GM12878 (cell line): ENCODE measurements at regions not wholly inside any gene's neighbourhood (a gene's known extent, or its start where the extent isn't known, plus 50 kb on each side); places are given as distances from the start of the nearest gene placed in this dataset.

Source experiments
- ATAC-seq: fragments of 200-7000 bp; cut with Tn5 transposase; 3 replicates; pipeline ENCODE4 v1.9.1; 2020; ENCODE audit warnings: mild to moderate bottlenecking, moderate library complexity
- BruUV-seq: library from RNA; stranded (reverse); fragments of 400-500 nt; replicated peaks from 2 replicates; lab custom pipeline; 2021; lab: Mats Ljungman, UMichigan
- CTCF ChIA-PET: fragments of 300-600 bp; sonication (Branson Sonifier 250); formaldehyde crosslinking; extraction: SDS; loops from one replicate; lab custom pipeline; 2021; ENCODE audit warnings: inconsistent platforms; lab: Yijun Ruan, JAX
- POLR2A ChIA-PET: fragments of 350-600 bp; formaldehyde crosslinking; extraction: SDS; loops from one replicate; lab custom pipeline; 2021; ENCODE audit warnings: inconsistent platforms; lab: Charles Lee
- RAD21 ChIA-PET: fragments of 300-600 bp; sonication (Branson Sonifier 250); formaldehyde crosslinking; loops from one replicate; lab custom pipeline; 2023; ENCODE audit warnings: antibody characterized with exemption; ENCODE audit not compliant: unreplicated experiment; lab: Charles Lee
- SMC1A ChIA-PET: fragments of 300-600 bp; sonication (Branson Sonifier 250); formaldehyde crosslinking; loops from one replicate; lab custom pipeline; 2023; ENCODE audit not compliant: unreplicated experiment, uncharacterized antibody; lab: Charles Lee
- DNase-seq: peaks from one replicate; pipeline ENCODE4 v3.0.0-alpha.2; 2011; ENCODE audit warnings: low read depth, low spot score
- FAIRE-seq: peaks from 3 replicates; lab custom pipeline; 2011; peaks lifted over from hg19 to GRCh38; lab: Jason Lieb, UNC
- H2AFZ ChIP-seq: 2 replicates; pipeline ENCODE4 v1.6.0; 2011; ENCODE audit warnings: low read depth, low read length, control low read depth; ENCODE audit not compliant: control insufficient read depth
- H3K27ac ChIP-seq: 2 replicates; pipeline ENCODE4 v1.5.1; 2011; ENCODE audit warnings: control low read depth; ENCODE audit not compliant: control insufficient read depth, insufficient read depth
- H3K27me3 ChIP-seq, 2 experiments: replicated peaks in 1 of 2; 2 replicates each; pipeline versions ENCODE4 v1.6.0 to v1.6.1; 2011; ENCODE audit warnings: low read length in 1 of 2; ENCODE audit not compliant: control insufficient read depth in 2 of 2, insufficient read depth in 2 of 2
- H3K36me3 ChIP-seq, 2 experiments: 2 replicates each; pipeline ENCODE4 v1.5.1; 2011; ENCODE audit warnings: low read length in 1 of 2; ENCODE audit not compliant: control insufficient read depth in 2 of 2, insufficient read depth in 2 of 2
- H3K4me1 ChIP-seq: 2 replicates; pipeline ENCODE4 v1.6.1; 2011; ENCODE audit warnings: mild to moderate bottlenecking, low read length, moderate library complexity, mixed read lengths; ENCODE audit not compliant: control insufficient read depth, insufficient read depth
- H3K4me2 ChIP-seq: 2 replicates; pipeline ENCODE4 v1.6.0; 2011; ENCODE audit warnings: control low read depth; ENCODE audit not compliant: control insufficient read depth, insufficient read depth
- H3K4me3 ChIP-seq: fragments of 200-600 bp; sonication (generic); 2 replicates; pipeline ENCODE4 v1.5.1; 2016
- H3K79me2 ChIP-seq: 2 replicates; pipeline ENCODE4 v1.6.0; 2011; ENCODE audit warnings: low read length; ENCODE audit not compliant: control insufficient read depth, insufficient read depth
- H3K9ac ChIP-seq: 2 replicates; pipeline ENCODE4 v1.8.0; 2011; ENCODE audit warnings: low read length, control low read depth, mixed read lengths; ENCODE audit not compliant: control insufficient read depth, insufficient read depth
- H3K9me3 ChIP-seq: replicated peaks from 3 replicates; pipeline ENCODE4 v1.5.1; 2011; ENCODE audit warnings: mild to moderate bottlenecking, low read length; ENCODE audit not compliant: control insufficient read depth, insufficient read depth
- H4K20me1 ChIP-seq: 2 replicates; pipeline ENCODE4 v1.6.0; 2011; ENCODE audit not compliant: control insufficient read depth, insufficient read depth
- ATF7 ChIP-seq: fragments of 450-650 bp; IDR thresholded peaks from 2 replicates; pipeline ENCODE4 v1.6.1; 2016; ENCODE audit warnings: low read depth, mild to moderate bottlenecking
- FOXK2 ChIP-seq: fragments of 450-650 bp; IDR thresholded peaks from 2 replicates; pipeline ENCODE4 v1.6.1; 2017; ENCODE audit warnings: mild to moderate bottlenecking, moderate library complexity
- FOXM1 ChIP-seq: IDR thresholded peaks from 2 replicates; pipeline ENCODE4 v1.6.1; 2012; ENCODE audit warnings: low read depth, mild to moderate bottlenecking, inconsistent platforms, low read length, moderate library complexity
- GABPA ChIP-seq: IDR thresholded peaks from 2 replicates; pipeline ENCODE4 v1.6.1; 2014; ENCODE audit warnings: antibody characterized with exemption, low read depth, mild to moderate bottlenecking, inconsistent platforms
- HCFC1 ChIP-seq: fragments of 150-350 bp; IDR thresholded peaks from 2 replicates; pipeline ENCODE4 v1.6.1; 2014; ENCODE audit warnings: low read length
- HDAC6 ChIP-seq: fragments of 200-600 bp; sonication (generic); IDR thresholded peaks from one replicate; pipeline ENCODE4 v1.8.0; 2017; ENCODE audit warnings: antibody characterized with exemption; ENCODE audit not compliant: unreplicated experiment
- IKZF2 ChIP-seq, 2 experiments: fragments of 450-650 bp; IDR thresholded peaks; 2 replicates each; pipeline ENCODE4 v1.6.1; 2017; ENCODE audit warnings: mild to moderate bottlenecking in 2 of 2, moderate library complexity in 2 of 2
- KAT2A ChIP-seq: conservative IDR thresholded peaks from 2 replicates; pipeline ENCODE4 v1.6.1; 2011; ENCODE audit warnings: low read depth, low read length; ENCODE audit not compliant: control insufficient read depth
- MTA3 ChIP-seq: IDR thresholded peaks from 2 replicates; pipeline ENCODE4 v1.6.1; 2012; ENCODE audit warnings: low read length, inconsistent platforms, borderline replicate concordance
- NKRF ChIP-seq: fragments of 450-650 bp; conservative IDR thresholded peaks from 2 replicates; pipeline ENCODE4 v1.6.1; 2017; ENCODE audit warnings: mild to moderate bottlenecking, moderate library complexity
- POU2F2 ChIP-seq: IDR thresholded peaks from 3 replicates; pipeline ENCODE4 v1.6.1; 2011; ENCODE audit warnings: low read depth, mild to moderate bottlenecking, low read length, borderline replicate concordance
- SIN3A ChIP-seq: IDR thresholded peaks from 2 replicates; pipeline ENCODE4 v1.6.1; 2012; ENCODE audit warnings: low read depth, low read length, improper control_type of control experiment
- SREBF1 ChIP-seq: IDR thresholded peaks from 2 replicates; pipeline ENCODE4 v1.6.1; 2012; ENCODE audit warnings: mild to moderate bottlenecking, low read length
- SRF ChIP-seq, 2 experiments: IDR thresholded peaks; 2 replicates each; pipeline ENCODE4 v1.6.1; 2011; ENCODE audit warnings: low read depth in 2 of 2, low read length in 2 of 2, mild to moderate bottlenecking in 1 of 2, moderate library complexity in 1 of 2
- TARDBP ChIP-seq: IDR thresholded peaks from 2 replicates; pipeline ENCODE4 v1.6.1; 2016; ENCODE audit warnings: borderline replicate concordance
- YBX1 ChIP-seq: fragments of 450-650 bp; IDR thresholded peaks from 2 replicates; pipeline ENCODE4 v1.6.1; 2016; ENCODE audit warnings: antibody characterized with exemption
- ZNF384 ChIP-seq: IDR thresholded peaks from 2 replicates; pipeline ENCODE4 v1.6.1; 2012; ENCODE audit warnings: low read depth, mild to moderate bottlenecking, low read length, improper control_type of control experiment, borderline replicate concordance
- WGBS: methylation state at CpG from one replicate; pipeline ENCODE4 v1.1.6; 2016; ENCODE audit warnings: low lambda C conversion rate; ENCODE audit not compliant: insufficient replicate concordance, insufficient coverage; ENCODE audit errors: missing lambda C conversion rate; 5-methylcytosine and 5-hydroxymethylcytosine counted together
- in situ Hi-C: fragments of 300-500 bp; cut with MboI; formaldehyde crosslinking; loops from 9 replicates; pipeline ENCODE4 v1.14.3; 2018; ENCODE audit warnings: mixed read lengths
- intact Hi-C: fragments of 100-400 bp; cut with micrococcal nuclease; formaldehyde crosslinking; loops from one replicate; pipeline ENCODE4 v1.14.2; 2022; ENCODE audit not compliant: unreplicated experiment

- H3K79me2 ChIP-seq, result no peaks in the 10 kb centered on the region
- H3K4me2 ChIP-seq, result no peak overlapping the region
- H2AFZ ChIP-seq, result no peak overlapping the region
- no peak for TF ChIP-seq HCFC1
- ChIA-PET CTCF (no interaction called here), POLR2A (no interaction called here), SMC1A (no interaction called here), RAD21 (no interaction called here)
- in situ Hi-C loops (no loop called here), intact Hi-C loops (no loop called here)
- no peak overlapping the region for H3K4me3 ChIP-seq
- 0% methylated on average over 1 of the region's 1 CpG for WGBS
- no peak for ATAC-seq
- DNase-seq, result no peak
- H3K27me3 ChIP-seq, result no peaks in the 10 kb centered on the region
- H4K20me1 ChIP-seq, result no peaks in the 10 kb centered on the region
- no peaks in the 10 kb centered on the region for H3K36me3 ChIP-seq
- H3K4me1 ChIP-seq, result no peaks in the 10 kb centered on the region
- no peak overlapping the region for H3K9ac ChIP-seq
- no peak overlapping the region for H3K27ac ChIP-seq
- FAIRE-seq, result no peak
- BruUV-seq, result no TSS peak
- no peaks in the 10 kb centered on the region; the same call in 2 of the 3 replicates for H3K9me3 ChIP-seq
Measured at GRCh38 chr4:13296986-13297385, 187.2 kb downstream of the RAB28 start.

- Histone ChIP-seq H3K4me3 (no peak overlapping the region), H3K27me3 (no peaks in the 10 kb centered on the region), H3K36me3 (no peaks in the 10 kb centered on the region), H3K4me1 (no peaks in the 10 kb centered on the region), H3K9me3 (no peaks in the 10 kb centered on the region; the same call in 2 of the 3 replicates), H3K27ac (no peak overlapping the region), H4K20me1 (no peaks in the 10 kb centered on the region), H3K79me2 (no peaks in the 10 kb centered on the region), H3K9ac (no peak overlapping the region), H2AFZ (no peak overlapping the region), H3K4me2 (no peak overlapping the region)
- SMC1A ChIA-PET, result no interaction called here
- 73% methylated on average over 5 of the region's 5 CpGs for WGBS
- ATAC-seq (no peak), DNase-seq (no peak), FAIRE-seq (no peak)
- in situ Hi-C loops (no loop called here), intact Hi-C loops (no loop called here)
- POLR2A ChIA-PET, result no interaction called here
- BruUV-seq, result no TSS peak
- CTCF ChIA-PET, result no interaction called here
- RAD21 ChIA-PET, result no interaction called here
- no peak for TF ChIP-seq FOXK2
- TF ChIP-seq GABPA, result no peak
- no peak for TF ChIP-seq FOXM1
- TF ChIP-seq SIN3A, result no peak
- no peak for TF ChIP-seq HDAC6
- TF ChIP-seq SRF (IDR thresholded peaks at IDR 0.05; ENCODE audit: low read depth in 2 of 2, low read length in 2 of 2), result no peak
- TF ChIP-seq POU2F2, result no peak
- TF ChIP-seq SREBF1, result no peak
- TF ChIP-seq ZNF384, result no peak
- no peak for TF ChIP-seq MTA3
- no peak for TF ChIP-seq TARDBP
- TF ChIP-seq NKRF, result no peak
- no peak for TF ChIP-seq ATF7
- TF ChIP-seq KAT2A, result no peak
- TF ChIP-seq IKZF2 (IDR thresholded peaks at IDR 0.05), result no peak
- TF ChIP-seq YBX1, result no peak
Measured at GRCh38 chr4:13294961-13295605, 189.1 kb downstream of the RAB28 start.
